Panc1 (cell line): ENCODE measurements at regions not wholly inside any gene's neighbourhood (a gene's known extent, or its start where the extent isn't known, plus 50 kb on each side); places are given as distances from the start of the nearest gene placed in this dataset.

Experiments
- CTCF ChIP-seq: fragments of 450-650 bp; IDR thresholded peaks from 2 replicates; pipeline ENCODE4 v1.5.1; 2017; ENCODE audit warnings: mild to moderate bottlenecking
- POLR2AphosphoS5 ChIP-seq: IDR thresholded peaks from 2 replicates; pipeline ENCODE4 v1.6.1; 2012; ENCODE audit warnings: mild to moderate bottlenecking, low read depth, low read length, moderate library complexity
- REST ChIP-seq, 2 experiments: IDR thresholded peaks; 2 replicates each; pipeline ENCODE4 v1.6.1; 2011 to 2012; ENCODE audit warnings: low read depth in 2 of 2, control low read depth in 1 of 2, low read length in 1 of 2, mild to moderate bottlenecking in 1 of 2, moderate library complexity in 1 of 2; ENCODE audit not compliant: insufficient read depth in 1 of 2
- SIN3A ChIP-seq: IDR thresholded peaks from 2 replicates; pipeline ENCODE4 v1.6.1; 2012; ENCODE audit warnings: low read depth, mild to moderate bottlenecking, low read length, moderate library complexity, borderline replicate concordance; ENCODE audit not compliant: insufficient read depth
- TCF7L2 ChIP-seq: IDR thresholded peaks from 2 replicates; pipeline ENCODE4 v1.6.1; 2011; ENCODE audit warnings: mild to moderate bottlenecking, low read depth, low read length, inconsistent platforms

DNA sequence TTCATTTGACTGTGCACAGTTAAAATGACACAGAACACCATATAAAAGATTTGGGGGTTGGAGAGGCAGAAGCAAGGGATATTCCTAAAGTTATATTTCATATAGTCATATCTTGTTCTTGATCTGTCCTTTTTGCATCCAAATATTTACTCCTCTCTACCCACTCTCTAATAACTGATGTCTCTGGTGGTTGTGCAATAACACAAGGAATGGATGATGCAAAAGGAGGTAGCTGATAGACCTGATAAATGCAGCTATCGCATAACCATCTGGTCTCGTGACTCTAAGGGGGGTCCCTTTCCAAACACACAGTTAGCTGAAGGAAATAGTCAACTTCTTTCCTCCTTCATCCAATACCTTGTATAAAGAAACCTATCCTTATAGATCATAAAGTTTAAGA lies 123.1 kb downstream of the POLR1F start:
- TF ChIP-seq CTCF = no peak
- TF ChIP-seq POLR2AphosphoS5 = no peak
- no peak for TF ChIP-seq REST (IDR thresholded peaks at IDR 0.05; ENCODE audit: insufficient read depth in 1 of 2, low read depth in 2 of 2, low read length in 1 of 2)
- no peak for TF ChIP-seq SIN3A
- no peak for TF ChIP-seq TCF7L2
